GM18498 (cell line): ENCODE measurements at regions not wholly inside any gene's neighbourhood (a gene's known extent, or its start where the extent isn't known, plus 50 kb on each side); places are given as distances from the start of the nearest gene placed in this dataset.
"Not testable (repeated sequence)": the region's sequence is repeated elsewhere in the genome, so short reads cannot be mapped to it uniquely, and the experiment has no call there.

Experiments used
- ATAC-seq: cut with Tn5 transposase; IDR thresholded peaks from one replicate; pipeline ENCODE4 v1.9.1; 2021; ENCODE audit warnings: mild to moderate bottlenecking, moderate library complexity; ENCODE audit not compliant: unreplicated experiment

GRCh38 chr21:35482933-35483662 is 434.0 kb upstream of the RUNX1 start:
- no peak for ATAC-seq

GRCh38 chr21:35482096-35482495 is 433.0 kb upstream of the RUNX1 start:
- no peak for ATAC-seq

- ATAC-seq: no peak
Observed at GRCh38 chr21:35481005-35481404, 431.9 kb upstream of the RUNX1 start.

- no peak for ATAC-seq
Observed at GRCh38 chr21:35479529-35479928, 430.4 kb upstream of the RUNX1 start.

- ATAC-seq: no peak
Observed at GRCh38 chr21:35479065-35479448, 430.0 kb upstream of the RUNX1 start.

- no peak for ATAC-seq
Observed at GRCh38 chr21:35478161-35479064, 429.3 kb upstream of the RUNX1 start.

- ATAC-seq: no peak
Observed at GRCh38 chr21:35477622-35478021, 428.5 kb upstream of the RUNX1 start.

- ATAC-seq: no peak
Observed at GRCh38 chr21:35476621-35477395, 427.7 kb upstream of the RUNX1 start.

GRCh38 chr21:35475762-35476161 is 426.7 kb upstream of the RUNX1 start:
- ATAC-seq: no peak

GRCh38 chr21:35475009-35475408 is 425.9 kb upstream of the RUNX1 start:
- ATAC-seq: no peak

GRCh38 chr21:35473496-35473895 is 424.4 kb upstream of the RUNX1 start:
- no peak for ATAC-seq

GRCh38 chr21:35470522-35470921 is 421.4 kb upstream of the RUNX1 start:
- ATAC-seq: no peak

- no peak for ATAC-seq
Observed at GRCh38 chr21:35469498-35469897, 420.4 kb upstream of the RUNX1 start.

GRCh38 chr21:35468991-35469390 is 419.9 kb upstream of the RUNX1 start:
- ATAC-seq: no peak

- no peak for ATAC-seq
Observed at GRCh38 chr21:35467566-35467965, 418.5 kb upstream of the RUNX1 start.

- ATAC-seq: not testable (repeated sequence)
Observed at GRCh38 chr21:35466681-35467080, 417.6 kb upstream of the RUNX1 start.

GRCh38 chr21:35465741-35466140 is 416.6 kb upstream of the RUNX1 start:
- ATAC-seq: no peak

- ATAC-seq: no peak
Observed at GRCh38 chr21:35461700-35462099, 412.6 kb upstream of the RUNX1 start.

GRCh38 chr21:35460441-35460840 is 411.3 kb upstream of the RUNX1 start:
- ATAC-seq: no peak

- no peak for ATAC-seq
Observed at GRCh38 chr21:35458405-35458804, 409.3 kb upstream of the RUNX1 start.

GRCh38 chr21:35457097-35457804 is 408.1 kb upstream of the RUNX1 start:
- no peak for ATAC-seq
